ENCODE measurements at regions not wholly inside any gene's neighbourhood (a gene's known extent, or its start where the extent isn't known, plus 50 kb on each side); places are given as distances from the start of the nearest gene placed in this dataset.

DNA sequence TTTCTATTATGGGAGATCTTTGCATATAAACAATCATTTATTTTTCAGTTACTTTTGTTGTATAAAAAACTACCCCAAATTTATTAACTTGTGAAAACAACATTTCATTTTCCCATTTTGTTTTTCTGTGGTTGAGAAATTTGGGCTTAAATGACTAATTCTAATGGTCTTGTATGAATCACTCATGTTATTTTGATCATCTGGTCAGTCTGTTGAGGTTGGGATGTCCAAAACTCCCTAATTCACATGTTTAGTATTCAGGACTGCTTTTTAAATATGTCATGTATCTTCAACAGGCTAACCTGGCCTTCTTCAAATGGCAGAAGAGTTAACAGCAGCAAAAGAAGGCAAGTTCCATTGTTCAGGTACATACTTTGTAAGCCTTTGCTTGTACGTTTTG is 788.1 kb downstream of the TRIB2 start:
- Histone ChIP-seq H3K56ac (ENCODE audit: insufficient read length, low read depth, low read length) (no peak overlapping the region), H3T11ph (ENCODE audit: low read length) (no peak overlapping the region), H4K91ac (ENCODE audit: insufficient read length, low read depth, low read length) (no peak overlapping the region), H3K9me3 (ENCODE audit: control insufficient read depth, low read depth, low read length) (no peaks in the 10 kb centered on the region), H3K9ac (ENCODE audit: extremely low read depth, insufficient read length, low read length) (no peak overlapping the region), H3K4me1 (ENCODE audit: insufficient read depth, low read length) (no peaks in the 10 kb centered on the region), H2BK20ac (ENCODE audit: low read depth, low read length, poor library complexity, severe bottlenecking) (no peak overlapping the region), H2BK120ac (ENCODE audit: low read depth, low read length, poor library complexity, severe bottlenecking) (no peak overlapping the region), H4K20me1 (ENCODE audit: control insufficient read depth, insufficient read depth, insufficient read length) (no peaks in the 10 kb centered on the region), H2AK5ac (ENCODE audit: insufficient read length, low read length) (no peak overlapping the region), H3K23ac (ENCODE audit: insufficient read length, low read depth, low read length) (no peak overlapping the region), H4K5ac (ENCODE audit: insufficient read length, low read depth, low read length) (no peak overlapping the region), H4K8ac (replicated peaks; ENCODE audit: insufficient read length, low read depth, low read length) (no peak overlapping the region), H3K79me1 (ENCODE audit: insufficient read depth, low read depth, low read length, poor library complexity, severe bottlenecking) (no peaks in the 10 kb centered on the region), H3K14ac (ENCODE audit: insufficient read depth, low read length) (no peak overlapping the region), H3K4me2 (ENCODE audit: insufficient read depth, insufficient read length, low read length) (no peak overlapping the region), H3K27me3 (ENCODE audit: insufficient read depth, low read length) (no peaks in the 10 kb centered on the region), H3K23me2 (ENCODE audit: insufficient read length, low read depth, low read length, poor library complexity, severe bottlenecking) (no peaks in the 10 kb centered on the region), H3K27ac (ENCODE audit: insufficient read length, low read depth, low read length) (no peak overlapping the region), H2BK5ac (ENCODE audit: insufficient read length, low read length) (no peak overlapping the region), H2BK15ac (ENCODE audit: low read depth, low read length) (no peak overlapping the region), H2AFZ (ENCODE audit: low read length) (no peak overlapping the region), H3K4ac (ENCODE audit: low read depth, low read length) (no peak overlapping the region), H3K79me2 (ENCODE audit: insufficient read depth, low read length) (no peaks in the 10 kb centered on the region), H2BK12ac (ENCODE audit: insufficient read length, low read depth, low read length) (no peak overlapping the region), H3K18ac (ENCODE audit: insufficient read length, low read depth, low read length) (no peak overlapping the region)
- Mint-ChIP-seq H3K27me3 (ENCODE audit: low read depth) (peaks cover 6% of the 10 kb centered on the region), H3K27ac (no peak overlapping the region), H3K4me3 (no peak overlapping the region), H3K4me1 (no peaks in the 10 kb centered on the region), H3K9me3 (no peaks in the 10 kb centered on the region), H3K36me3 (ENCODE audit: insufficient read depth in 1 of 3, low read depth in 3 of 3) (no peaks in the 10 kb centered on the region)
- TF ChIP-seq, protein P1, sequence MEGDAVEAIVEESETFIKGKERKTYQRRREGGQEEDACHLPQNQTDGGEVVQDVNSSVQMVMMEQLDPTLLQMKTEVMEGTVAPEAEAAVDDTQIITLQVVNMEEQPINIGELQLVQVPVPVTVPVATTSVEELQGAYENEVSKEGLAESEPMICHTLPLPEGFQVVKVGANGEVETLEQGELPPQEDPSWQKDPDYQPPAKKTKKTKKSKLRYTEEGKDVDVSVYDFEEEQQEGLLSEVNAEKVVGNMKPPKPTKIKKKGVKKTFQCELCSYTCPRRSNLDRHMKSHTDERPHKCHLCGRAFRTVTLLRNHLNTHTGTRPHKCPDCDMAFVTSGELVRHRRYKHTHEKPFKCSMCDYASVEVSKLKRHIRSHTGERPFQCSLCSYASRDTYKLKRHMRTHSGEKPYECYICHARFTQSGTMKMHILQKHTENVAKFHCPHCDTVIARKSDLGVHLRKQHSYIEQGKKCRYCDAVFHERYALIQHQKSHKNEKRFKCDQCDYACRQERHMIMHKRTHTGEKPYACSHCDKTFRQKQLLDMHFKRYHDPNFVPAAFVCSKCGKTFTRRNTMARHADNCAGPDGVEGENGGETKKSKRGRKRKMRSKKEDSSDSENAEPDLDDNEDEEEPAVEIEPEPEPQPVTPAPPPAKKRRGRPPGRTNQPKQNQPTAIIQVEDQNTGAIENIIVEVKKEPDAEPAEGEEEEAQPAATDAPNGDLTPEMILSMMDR (conservative IDR thresholded peaks at IDR 0.05) = no peak
- DNase-seq = no peak
- WGBS (ENCODE audit: extremely low coverage, insufficient read length, low lambda C conversion rate) = no CpG with 5 or more reads among the region's 1 CpG
